GM12878 (cell line): ENCODE measurements at regions not wholly inside any gene's neighbourhood (a gene's known extent, or its start where the extent isn't known, plus 50 kb on each side); places are given as distances from the start of the nearest gene placed in this dataset.

Experiments used
- ATAC-seq: fragments of 200-7000 bp; cut with Tn5 transposase; 3 replicates; pipeline ENCODE4 v1.9.1; 2020; ENCODE audit warnings: mild to moderate bottlenecking, moderate library complexity
- BruUV-seq: library from RNA; stranded (reverse); fragments of 400-500 nt; replicated peaks from 2 replicates; lab custom pipeline; 2021; lab: Mats Ljungman, UMichigan
- CTCF ChIA-PET: fragments of 300-600 bp; sonication (Branson Sonifier 250); formaldehyde crosslinking; extraction: SDS; loops from one replicate; lab custom pipeline; 2021; ENCODE audit warnings: inconsistent platforms; lab: Yijun Ruan, JAX
- POLR2A ChIA-PET: fragments of 350-600 bp; formaldehyde crosslinking; extraction: SDS; loops from one replicate; lab custom pipeline; 2021; ENCODE audit warnings: inconsistent platforms; lab: Charles Lee
- RAD21 ChIA-PET: fragments of 300-600 bp; sonication (Branson Sonifier 250); formaldehyde crosslinking; loops from one replicate; lab custom pipeline; 2023; ENCODE audit warnings: antibody characterized with exemption; ENCODE audit not compliant: unreplicated experiment; lab: Charles Lee
- SMC1A ChIA-PET: fragments of 300-600 bp; sonication (Branson Sonifier 250); formaldehyde crosslinking; loops from one replicate; lab custom pipeline; 2023; ENCODE audit not compliant: unreplicated experiment, uncharacterized antibody; lab: Charles Lee
- DNase-seq: peaks from one replicate; pipeline ENCODE4 v3.0.0-alpha.2; 2011; ENCODE audit warnings: low read depth, low spot score
- FAIRE-seq: peaks from 3 replicates; lab custom pipeline; 2011; peaks lifted over from hg19 to GRCh38; lab: Jason Lieb, UNC
- H2AFZ ChIP-seq: 2 replicates; pipeline ENCODE4 v1.6.0; 2011; ENCODE audit warnings: low read depth, low read length, control low read depth; ENCODE audit not compliant: control insufficient read depth
- H3K27ac ChIP-seq: 2 replicates; pipeline ENCODE4 v1.5.1; 2011; ENCODE audit warnings: control low read depth; ENCODE audit not compliant: control insufficient read depth, insufficient read depth
- H3K27me3 ChIP-seq, 2 experiments: replicated peaks in 1 of 2; 2 replicates each; pipeline versions ENCODE4 v1.6.0 to v1.6.1; 2011; ENCODE audit warnings: low read length in 1 of 2; ENCODE audit not compliant: control insufficient read depth in 2 of 2, insufficient read depth in 2 of 2
- H3K36me3 ChIP-seq, 2 experiments: 2 replicates each; pipeline ENCODE4 v1.5.1; 2011; ENCODE audit warnings: low read length in 1 of 2; ENCODE audit not compliant: control insufficient read depth in 2 of 2, insufficient read depth in 2 of 2
- H3K4me1 ChIP-seq: 2 replicates; pipeline ENCODE4 v1.6.1; 2011; ENCODE audit warnings: mild to moderate bottlenecking, low read length, moderate library complexity, mixed read lengths; ENCODE audit not compliant: control insufficient read depth, insufficient read depth
- H3K4me2 ChIP-seq: 2 replicates; pipeline ENCODE4 v1.6.0; 2011; ENCODE audit warnings: control low read depth; ENCODE audit not compliant: control insufficient read depth, insufficient read depth
- H3K4me3 ChIP-seq: fragments of 200-600 bp; sonication (generic); 2 replicates; pipeline ENCODE4 v1.5.1; 2016
- H3K79me2 ChIP-seq: 2 replicates; pipeline ENCODE4 v1.6.0; 2011; ENCODE audit warnings: low read length; ENCODE audit not compliant: control insufficient read depth, insufficient read depth
- H3K9ac ChIP-seq: 2 replicates; pipeline ENCODE4 v1.8.0; 2011; ENCODE audit warnings: low read length, control low read depth, mixed read lengths; ENCODE audit not compliant: control insufficient read depth, insufficient read depth
- H3K9me3 ChIP-seq: replicated peaks from 3 replicates; pipeline ENCODE4 v1.5.1; 2011; ENCODE audit warnings: mild to moderate bottlenecking, low read length; ENCODE audit not compliant: control insufficient read depth, insufficient read depth
- H4K20me1 ChIP-seq: 2 replicates; pipeline ENCODE4 v1.6.0; 2011; ENCODE audit not compliant: control insufficient read depth, insufficient read depth
- ATF2 ChIP-seq: IDR thresholded peaks from 2 replicates; pipeline ENCODE4 v1.6.1; 2012; ENCODE audit warnings: low read length, inconsistent platforms
- CBX3 ChIP-seq: fragments of 200-600 bp; sonication (generic); IDR thresholded peaks from 2 replicates; pipeline ENCODE4 v1.6.1; 2016; ENCODE audit warnings: low read depth, borderline replicate concordance
- CHD2 ChIP-seq: IDR thresholded peaks from 2 replicates; pipeline ENCODE4 v1.6.1; 2011; ENCODE audit warnings: low read depth, low read length, improper control_type of control experiment, borderline replicate concordance
- PAX8 ChIP-seq: fragments of 450-650 bp; IDR thresholded peaks from 2 replicates; pipeline ENCODE4 v1.6.1; 2017; ENCODE audit warnings: mild to moderate bottlenecking, moderate library complexity
- SMC3 ChIP-seq: IDR thresholded peaks from 2 replicates; pipeline ENCODE4 v1.6.1; 2011; ENCODE audit warnings: low read length, improper control_type of control experiment, borderline replicate concordance
- TAF1 ChIP-seq: IDR thresholded peaks from 2 replicates; pipeline ENCODE4 v1.6.1; 2011; ENCODE audit warnings: mild to moderate bottlenecking, low read depth, low read length, borderline replicate concordance
- ZNF274 ChIP-seq: IDR thresholded peaks from one replicate; pipeline ENCODE4 v1.8.0; 2011; ENCODE audit not compliant: insufficient read length, insufficient read depth
- ZNF622 ChIP-seq: fragments of 450-650 bp; IDR thresholded peaks from 2 replicates; pipeline ENCODE4 v1.6.1; 2017; ENCODE audit warnings: mild to moderate bottlenecking, inconsistent platforms
- ZSCAN29 ChIP-seq: fragments of 450-650 bp; IDR thresholded peaks from 2 replicates; pipeline ENCODE4 v1.6.1; 2017; ENCODE audit warnings: mild to moderate bottlenecking, moderate library complexity
- WGBS: methylation state at CpG from one replicate; pipeline ENCODE4 v1.1.6; 2016; ENCODE audit warnings: low lambda C conversion rate; ENCODE audit not compliant: insufficient replicate concordance, insufficient coverage; ENCODE audit errors: missing lambda C conversion rate; 5-methylcytosine and 5-hydroxymethylcytosine counted together
- in situ Hi-C: fragments of 300-500 bp; cut with MboI; formaldehyde crosslinking; loops from 9 replicates; pipeline ENCODE4 v1.14.3; 2018; ENCODE audit warnings: mixed read lengths
- intact Hi-C: fragments of 100-400 bp; cut with micrococcal nuclease; formaldehyde crosslinking; loops from one replicate; pipeline ENCODE4 v1.14.2; 2022; ENCODE audit not compliant: unreplicated experiment
- TF ChIP-seq, protein P1 (sequence below): fragments of 150-350 bp; IDR thresholded peaks from 2 replicates; pipeline ENCODE4 v1.6.1; 2016; ENCODE audit warnings: low read depth, low read length
- TF ChIP-seq, protein P2 (sequence below): IDR thresholded peaks from 2 replicates; pipeline ENCODE4 v1.6.1; 2011; ENCODE audit warnings: mild to moderate bottlenecking, low read depth, low read length, moderate library complexity; ENCODE audit not compliant: insufficient replicate concordance

DNA sequence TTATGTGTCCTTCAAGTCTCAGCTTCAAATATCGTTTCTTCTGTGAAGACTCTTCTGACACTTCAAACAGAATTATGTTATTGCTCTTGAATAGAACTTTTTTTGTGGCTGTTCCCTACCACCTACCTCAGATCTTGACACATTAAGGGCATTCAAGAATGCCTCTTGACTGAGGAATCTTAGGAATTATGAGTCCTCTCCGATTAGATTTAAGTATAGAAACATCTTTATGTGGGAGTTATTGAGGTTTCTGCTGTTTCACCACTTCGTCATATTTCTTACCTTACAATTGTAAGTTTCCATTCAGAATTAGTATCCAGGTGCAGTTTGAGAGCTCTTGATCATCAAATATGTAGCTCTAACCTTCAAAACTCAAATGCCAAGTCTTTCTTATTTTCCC lies 324.2 kb upstream of the NUDT12 start (continued):
- TF ChIP-seq, protein P1, sequence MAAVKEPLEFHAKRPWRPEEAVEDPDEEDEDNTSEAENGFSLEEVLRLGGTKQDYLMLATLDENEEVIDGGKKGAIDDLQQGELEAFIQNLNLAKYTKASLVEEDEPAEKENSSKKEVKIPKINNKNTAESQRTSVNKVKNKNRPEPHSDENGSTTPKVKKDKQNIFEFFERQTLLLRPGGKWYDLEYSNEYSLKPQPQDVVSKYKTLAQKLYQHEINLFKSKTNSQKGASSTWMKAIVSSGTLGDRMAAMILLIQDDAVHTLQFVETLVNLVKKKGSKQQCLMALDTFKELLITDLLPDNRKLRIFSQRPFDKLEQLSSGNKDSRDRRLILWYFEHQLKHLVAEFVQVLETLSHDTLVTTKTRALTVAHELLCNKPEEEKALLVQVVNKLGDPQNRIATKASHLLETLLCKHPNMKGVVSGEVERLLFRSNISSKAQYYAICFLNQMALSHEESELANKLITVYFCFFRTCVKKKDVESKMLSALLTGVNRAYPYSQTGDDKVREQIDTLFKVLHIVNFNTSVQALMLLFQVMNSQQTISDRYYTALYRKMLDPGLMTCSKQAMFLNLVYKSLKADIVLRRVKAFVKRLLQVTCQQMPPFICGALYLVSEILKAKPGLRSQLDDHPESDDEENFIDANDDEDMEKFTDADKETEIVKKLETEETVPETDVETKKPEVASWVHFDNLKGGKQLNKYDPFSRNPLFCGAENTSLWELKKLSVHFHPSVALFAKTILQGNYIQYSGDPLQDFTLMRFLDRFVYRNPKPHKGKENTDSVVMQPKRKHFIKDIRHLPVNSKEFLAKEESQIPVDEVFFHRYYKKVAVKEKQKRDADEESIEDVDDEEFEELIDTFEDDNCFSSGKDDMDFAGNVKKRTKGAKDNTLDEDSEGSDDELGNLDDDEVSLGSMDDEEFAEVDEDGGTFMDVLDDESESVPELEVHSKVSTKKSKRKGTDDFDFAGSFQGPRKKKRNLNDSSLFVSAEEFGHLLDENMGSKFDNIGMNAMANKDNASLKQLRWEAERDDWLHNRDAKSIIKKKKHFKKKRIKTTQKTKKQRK = no peak
- TF ChIP-seq SMC3 (no peak), CBX3 (no peak), PAX8 (no peak), ZNF274 (no peak), TAF1 (no peak), ZNF622 (no peak), CHD2 (no peak)

DNA sequence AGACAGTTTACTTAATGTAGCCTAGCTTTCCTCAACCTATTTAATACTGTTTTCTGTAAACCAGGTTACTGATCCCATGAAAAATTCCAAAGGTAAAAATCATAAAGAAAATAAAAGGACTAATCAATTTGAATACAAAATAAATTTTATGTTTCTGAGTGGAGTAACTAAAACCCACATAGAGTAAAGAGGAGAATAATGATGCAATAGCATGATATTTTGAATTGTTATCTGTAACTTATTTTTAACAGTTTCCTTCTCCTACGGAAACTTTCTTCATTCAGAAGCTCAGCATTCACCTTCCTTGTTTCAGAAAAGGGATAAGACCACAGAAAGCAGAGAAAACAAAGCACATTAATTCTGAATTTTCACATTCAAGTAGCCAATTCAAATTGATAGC lies 320.6 kb upstream of the NUDT12 start:
- in situ Hi-C loops = no loop called here
- 0% methylated on average over 1 of the region's 1 CpG for WGBS
- no peak overlapping the region for H3K4me3 ChIP-seq
- intact Hi-C loops = no loop called here
- TF ChIP-seq, protein P2, sequence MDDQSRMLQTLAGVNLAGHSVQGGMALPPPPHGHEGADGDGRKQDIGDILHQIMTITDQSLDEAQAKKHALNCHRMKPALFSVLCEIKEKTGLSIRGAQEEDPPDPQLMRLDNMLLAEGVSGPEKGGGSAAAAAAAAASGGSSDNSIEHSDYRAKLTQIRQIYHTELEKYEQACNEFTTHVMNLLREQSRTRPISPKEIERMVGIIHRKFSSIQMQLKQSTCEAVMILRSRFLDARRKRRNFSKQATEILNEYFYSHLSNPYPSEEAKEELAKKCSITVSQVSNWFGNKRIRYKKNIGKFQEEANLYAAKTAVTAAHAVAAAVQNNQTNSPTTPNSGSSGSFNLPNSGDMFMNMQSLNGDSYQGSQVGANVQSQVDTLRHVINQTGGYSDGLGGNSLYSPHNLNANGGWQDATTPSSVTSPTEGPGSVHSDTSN = no peak
- no peak for TF ChIP-seq ZSCAN29
- no peak for TF ChIP-seq ATF2
- RAD21 ChIA-PET = interaction anchor here (0.6 to 2.5 kb wide), 10 partner anchors 7 to 295 kb away, joined by 3 to 8 read pairs (median 3); no protein-coding TSS in a partner anchor
- H3K27ac ChIP-seq = no peak overlapping the region
- no peak overlapping the region for H3K4me2 ChIP-seq
- no peaks in the 10 kb centered on the region for H3K36me3 ChIP-seq
- H3K4me1 ChIP-seq = no peaks in the 10 kb centered on the region
- H3K9ac ChIP-seq = no peak overlapping the region
- no TSS peak for BruUV-seq
- FAIRE-seq = no peak
- H4K20me1 ChIP-seq = no peaks in the 10 kb centered on the region
- ATAC-seq = no peak
- no peak for DNase-seq
- SMC1A ChIA-PET = interaction anchor here (0.9 to 1.8 kb wide), 5 partner anchors 34 to 105 kb away, joined by 3 to 5 read pairs (median 4); no protein-coding TSS in a partner anchor
- no peaks in the 10 kb centered on the region for H3K9me3 ChIP-seq
- H3K79me2 ChIP-seq = no peaks in the 10 kb centered on the region
- 0 out of 4 replicates have a peak, but pooled peaks cover 0 to under 1% of the 10 kb centered on the region in 2 experiments for H3K27me3 ChIP-seq
- CTCF ChIA-PET = interaction anchor here (0.6 to 2.5 kb wide), 5 partner anchors 10 to 296 kb away, joined by 3 to 11 read pairs (median 4); no protein-coding TSS in a partner anchor
- H2AFZ ChIP-seq = no peak overlapping the region
- POLR2A ChIA-PET = no interaction called here
